HCT116 (cell line): ENCODE measurements at regions not wholly inside any gene's neighbourhood (a gene's known extent, or its start where the extent isn't known, plus 50 kb on each side); places are given as distances from the start of the nearest gene placed in this dataset.

Source experiments
- CEBPB ChIP-seq: IDR thresholded peaks from 2 replicates; pipeline ENCODE4 v1.6.1; 2012; ENCODE audit warnings: low read depth
- EZH2 ChIP-seq: fragments of 200-600 bp; sonication (generic); IDR thresholded peaks from 2 replicates; pipeline ENCODE4 v1.6.1; 2017; ENCODE audit warnings: antibody characterized with exemption, mixed run types
- JUND ChIP-seq: IDR thresholded peaks from 2 replicates; pipeline ENCODE4 v1.6.1; 2012
- POLR2A ChIP-seq: IDR thresholded peaks from 2 replicates; pipeline ENCODE4 v1.7.0; 2011; ENCODE audit warnings: borderline replicate concordance; ENCODE audit not compliant: insufficient read depth, insufficient read length; ENCODE audit errors: extremely low read depth
- POLR2AphosphoS5 ChIP-seq: IDR thresholded peaks from 2 replicates; pipeline ENCODE4 v1.6.1; 2011; ENCODE audit warnings: mild to moderate bottlenecking, low read depth, low read length, moderate library complexity
- RAD21 ChIP-seq: IDR thresholded peaks from 2 replicates; pipeline ENCODE4 v1.6.1; 2012; ENCODE audit warnings: low read depth, mild to moderate bottlenecking
- SIN3A ChIP-seq: IDR thresholded peaks from 2 replicates; pipeline ENCODE4 v1.6.1; 2012; ENCODE audit warnings: low read depth
- SP1 ChIP-seq: IDR thresholded peaks from 2 replicates; pipeline ENCODE4 v1.6.1; 2012; ENCODE audit warnings: low read depth
- SRF ChIP-seq: IDR thresholded peaks from 2 replicates; pipeline ENCODE4 v1.6.1; 2012; ENCODE audit warnings: low read depth
- YY1 ChIP-seq: IDR thresholded peaks from 2 replicates; pipeline ENCODE4 v1.6.1; 2011; ENCODE audit warnings: low read length, low read depth, moderate library complexity, mild to moderate bottlenecking; ENCODE audit not compliant: insufficient replicate concordance; ENCODE audit errors: extremely low read depth
- TF ChIP-seq, protein P1 (sequence below), 3 experiments: fragments of 200-600 bp in 1 of 3; sonication (generic) in 1 of 3; IDR thresholded peaks in 2 of 3; conservative IDR thresholded peaks in 1 of 3; 2 replicates each; pipeline ENCODE4 v1.5.1; 2012 to 2017; ENCODE audit warnings: low read depth in 2 of 3, low read length in 2 of 3, antibody characterized with exemption in 1 of 3, borderline replicate concordance in 1 of 3, control low read depth in 1 of 3, mild to moderate bottlenecking in 1 of 3, mixed read lengths in 1 of 3, mixed run types in 1 of 3, moderate library complexity in 1 of 3; ENCODE audit not compliant: insufficient read depth in 1 of 3
- TF ChIP-seq, protein P2 (sequence below): IDR thresholded peaks from 2 replicates; pipeline ENCODE4 v1.6.1; 2012; ENCODE audit warnings: low read depth
- TF ChIP-seq, protein P3 (sequence below): IDR thresholded peaks from 2 replicates; pipeline ENCODE4 v1.6.1; 2012

DNA sequence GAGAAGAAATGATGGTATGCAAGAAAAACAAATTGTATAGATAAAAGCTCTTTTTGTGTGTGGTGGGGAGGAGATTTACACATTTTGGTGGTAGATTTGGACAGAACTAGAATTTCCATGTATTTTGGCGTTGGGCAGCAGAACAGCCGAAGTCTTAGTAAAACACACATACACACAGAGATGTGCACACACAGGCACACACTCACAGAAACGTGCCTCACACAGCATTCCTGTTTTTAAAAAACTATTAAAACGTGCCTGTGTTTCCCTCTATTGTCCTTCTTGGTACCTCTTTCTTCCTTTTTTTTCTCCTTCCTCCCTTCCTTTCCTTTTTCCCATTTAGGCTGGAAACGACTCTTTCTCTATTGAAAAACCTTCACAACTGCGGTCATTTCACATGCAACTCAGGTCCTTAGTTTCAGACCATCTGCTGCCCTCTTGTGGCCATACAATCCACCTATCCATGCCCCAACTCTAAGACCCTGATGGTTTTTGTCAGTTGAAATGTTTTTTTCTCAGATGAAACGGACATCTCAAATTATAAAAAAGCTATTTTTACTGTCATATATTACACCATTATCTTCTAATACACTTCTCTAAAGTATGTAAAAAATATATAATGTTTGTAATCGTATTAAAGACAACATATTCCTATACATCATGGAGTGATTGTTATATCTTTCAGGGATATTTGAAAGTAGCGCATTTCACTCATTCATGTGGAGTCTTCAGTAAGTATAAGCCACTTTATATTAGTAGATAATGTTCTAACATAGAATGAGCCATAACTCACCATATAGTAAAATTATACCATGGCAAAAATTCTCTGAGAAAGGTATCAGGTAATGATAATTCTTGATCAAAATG lies 386.7 kb upstream of the NOVA1 start:
- TF ChIP-seq POLR2A (no peak), CEBPB (no peak), EZH2 (no peak), POLR2AphosphoS5 (no peak), SIN3A (no peak), YY1 (no peak), RAD21 (no peak), SP1 (no peak), SRF (no peak), JUND (no peak)
- TF ChIP-seq, protein P1, sequence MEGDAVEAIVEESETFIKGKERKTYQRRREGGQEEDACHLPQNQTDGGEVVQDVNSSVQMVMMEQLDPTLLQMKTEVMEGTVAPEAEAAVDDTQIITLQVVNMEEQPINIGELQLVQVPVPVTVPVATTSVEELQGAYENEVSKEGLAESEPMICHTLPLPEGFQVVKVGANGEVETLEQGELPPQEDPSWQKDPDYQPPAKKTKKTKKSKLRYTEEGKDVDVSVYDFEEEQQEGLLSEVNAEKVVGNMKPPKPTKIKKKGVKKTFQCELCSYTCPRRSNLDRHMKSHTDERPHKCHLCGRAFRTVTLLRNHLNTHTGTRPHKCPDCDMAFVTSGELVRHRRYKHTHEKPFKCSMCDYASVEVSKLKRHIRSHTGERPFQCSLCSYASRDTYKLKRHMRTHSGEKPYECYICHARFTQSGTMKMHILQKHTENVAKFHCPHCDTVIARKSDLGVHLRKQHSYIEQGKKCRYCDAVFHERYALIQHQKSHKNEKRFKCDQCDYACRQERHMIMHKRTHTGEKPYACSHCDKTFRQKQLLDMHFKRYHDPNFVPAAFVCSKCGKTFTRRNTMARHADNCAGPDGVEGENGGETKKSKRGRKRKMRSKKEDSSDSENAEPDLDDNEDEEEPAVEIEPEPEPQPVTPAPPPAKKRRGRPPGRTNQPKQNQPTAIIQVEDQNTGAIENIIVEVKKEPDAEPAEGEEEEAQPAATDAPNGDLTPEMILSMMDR (IDR thresholded peaks at IDR 0.05 in 2 of 3, conservative IDR thresholded peaks at IDR 0.05 in 1 of 3; ENCODE audit: borderline replicate concordance in 1 of 3, insufficient read depth in 1 of 3, low read depth in 2 of 3, low read length in 2 of 3): peak in 2 of 3 experiments; percentile 55 to 59; a peak in 4 of 6 replicates
- TF ChIP-seq, protein P2, sequence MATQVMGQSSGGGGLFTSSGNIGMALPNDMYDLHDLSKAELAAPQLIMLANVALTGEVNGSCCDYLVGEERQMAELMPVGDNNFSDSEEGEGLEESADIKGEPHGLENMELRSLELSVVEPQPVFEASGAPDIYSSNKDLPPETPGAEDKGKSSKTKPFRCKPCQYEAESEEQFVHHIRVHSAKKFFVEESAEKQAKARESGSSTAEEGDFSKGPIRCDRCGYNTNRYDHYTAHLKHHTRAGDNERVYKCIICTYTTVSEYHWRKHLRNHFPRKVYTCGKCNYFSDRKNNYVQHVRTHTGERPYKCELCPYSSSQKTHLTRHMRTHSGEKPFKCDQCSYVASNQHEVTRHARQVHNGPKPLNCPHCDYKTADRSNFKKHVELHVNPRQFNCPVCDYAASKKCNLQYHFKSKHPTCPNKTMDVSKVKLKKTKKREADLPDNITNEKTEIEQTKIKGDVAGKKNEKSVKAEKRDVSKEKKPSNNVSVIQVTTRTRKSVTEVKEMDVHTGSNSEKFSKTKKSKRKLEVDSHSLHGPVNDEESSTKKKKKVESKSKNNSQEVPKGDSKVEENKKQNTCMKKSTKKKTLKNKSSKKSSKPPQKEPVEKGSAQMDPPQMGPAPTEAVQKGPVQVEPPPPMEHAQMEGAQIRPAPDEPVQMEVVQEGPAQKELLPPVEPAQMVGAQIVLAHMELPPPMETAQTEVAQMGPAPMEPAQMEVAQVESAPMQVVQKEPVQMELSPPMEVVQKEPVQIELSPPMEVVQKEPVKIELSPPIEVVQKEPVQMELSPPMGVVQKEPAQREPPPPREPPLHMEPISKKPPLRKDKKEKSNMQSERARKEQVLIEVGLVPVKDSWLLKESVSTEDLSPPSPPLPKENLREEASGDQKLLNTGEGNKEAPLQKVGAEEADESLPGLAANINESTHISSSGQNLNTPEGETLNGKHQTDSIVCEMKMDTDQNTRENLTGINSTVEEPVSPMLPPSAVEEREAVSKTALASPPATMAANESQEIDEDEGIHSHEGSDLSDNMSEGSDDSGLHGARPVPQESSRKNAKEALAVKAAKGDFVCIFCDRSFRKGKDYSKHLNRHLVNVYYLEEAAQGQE: no peak
- TF ChIP-seq, protein P3, sequence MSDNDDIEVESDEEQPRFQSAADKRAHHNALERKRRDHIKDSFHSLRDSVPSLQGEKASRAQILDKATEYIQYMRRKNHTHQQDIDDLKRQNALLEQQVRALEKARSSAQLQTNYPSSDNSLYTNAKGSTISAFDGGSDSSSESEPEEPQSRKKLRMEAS: no peak
